HG02610 (cell line): ENCODE measurements at regions not wholly inside any gene's neighbourhood (a gene's known extent, or its start where the extent isn't known, plus 50 kb on each side); places are given as distances from the start of the nearest gene placed in this dataset.

Experiments used
- ATAC-seq: cut with Tn5 transposase; IDR thresholded peaks from one replicate; pipeline ENCODE4 v1.9.1; 2021; ENCODE audit warnings: mild to moderate bottlenecking, moderate library complexity; ENCODE audit not compliant: unreplicated experiment

DNA sequence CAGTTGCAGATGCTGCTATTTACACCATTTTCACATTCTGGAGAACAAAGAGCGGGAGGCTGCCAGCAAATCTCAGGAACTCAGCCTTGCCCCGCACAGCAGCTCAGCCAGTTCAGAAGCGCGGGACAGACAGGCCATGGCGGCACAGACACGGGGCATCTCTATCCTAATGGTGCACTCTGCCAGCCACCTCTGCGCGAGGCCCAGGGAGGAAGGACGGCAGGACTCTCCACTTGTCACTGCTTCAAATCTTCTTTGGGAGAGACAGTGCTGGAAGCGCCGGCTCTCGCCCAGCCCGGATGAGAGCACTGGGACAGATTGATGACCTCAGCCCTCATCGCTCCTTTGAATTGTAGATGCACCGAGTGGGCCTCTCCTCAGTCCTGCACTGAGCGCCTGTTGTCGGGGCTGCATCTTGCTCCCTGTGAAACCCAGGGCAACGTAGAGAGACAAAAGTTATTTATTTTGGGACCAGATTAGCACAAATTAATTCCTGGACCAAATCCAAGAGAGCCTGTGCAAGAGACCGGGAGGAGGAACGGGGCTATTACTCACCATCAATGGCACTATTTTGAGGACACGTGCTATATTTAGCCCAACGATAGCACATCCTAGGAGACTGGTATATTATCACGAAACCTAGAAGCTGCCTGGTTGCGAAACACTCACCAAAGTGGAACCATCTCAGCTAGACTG, 211.4 kb upstream of the SMIM21 start:
- no peak for ATAC-seq

- ATAC-seq = no peak
These were observed 210.8 kb upstream of the SMIM21 start for GRCh38 chr18:75638223-75638775.

GRCh38 chr18:75635096-75635495, 207.6 kb upstream of the SMIM21 start:
- no peak for ATAC-seq

GRCh38 chr18:75625966-75626365, 198.5 kb upstream of the SMIM21 start:
- ATAC-seq = no peak

GRCh38 chr18:75624869-75625268, 197.4 kb upstream of the SMIM21 start:
- ATAC-seq = no peak

DNA sequence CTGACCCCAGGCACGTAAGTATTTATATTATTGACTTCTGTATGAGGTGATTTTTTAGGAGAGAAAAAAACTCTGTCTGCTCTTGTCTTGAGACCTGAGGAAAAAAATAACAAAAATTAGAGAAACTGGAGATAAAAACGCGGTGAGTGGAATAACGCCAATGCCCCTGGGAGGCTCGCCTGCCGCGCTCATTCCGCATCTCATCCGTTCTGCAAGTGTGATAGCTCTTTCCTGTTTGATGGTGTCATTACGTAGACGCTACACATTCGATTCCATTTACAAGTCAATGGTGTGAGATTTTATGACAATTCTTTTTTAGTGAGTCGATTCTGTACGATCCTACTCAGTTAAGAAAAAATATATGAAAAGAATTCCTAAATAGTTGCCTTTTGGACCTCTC, 194.3 kb upstream of the SMIM21 start:
- no peak for ATAC-seq

GRCh38 chr18:75618146-75618545, 190.6 kb upstream of the SMIM21 start:
- ATAC-seq = no peak

GRCh38 chr18:75612456-75612855, 185.0 kb upstream of the SMIM21 start:
- ATAC-seq = no peak

DNA sequence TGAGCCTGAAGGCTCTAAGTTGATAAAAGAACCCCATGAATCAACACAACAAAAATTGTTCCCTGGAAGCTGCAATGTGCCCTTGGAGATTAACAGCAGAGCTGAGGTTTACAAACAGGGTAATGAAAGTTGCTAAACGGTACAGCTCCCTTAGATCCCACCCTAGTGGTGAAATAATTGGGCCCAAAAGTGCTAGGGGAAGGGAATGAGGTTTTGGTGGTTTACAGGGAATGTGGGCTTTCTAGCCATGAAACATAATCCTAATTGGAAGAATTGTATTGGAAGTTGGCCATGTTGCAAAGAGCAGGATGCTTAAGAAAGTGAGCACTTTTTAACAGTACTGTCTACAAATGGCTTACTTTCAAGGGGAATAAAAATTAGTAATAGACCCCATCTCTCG, 180.2 kb upstream of the SMIM21 start:
- ATAC-seq = no peak

GRCh38 chr18:75592527-75592926, 165.0 kb upstream of the SMIM21 start:
- ATAC-seq = no peak

DNA sequence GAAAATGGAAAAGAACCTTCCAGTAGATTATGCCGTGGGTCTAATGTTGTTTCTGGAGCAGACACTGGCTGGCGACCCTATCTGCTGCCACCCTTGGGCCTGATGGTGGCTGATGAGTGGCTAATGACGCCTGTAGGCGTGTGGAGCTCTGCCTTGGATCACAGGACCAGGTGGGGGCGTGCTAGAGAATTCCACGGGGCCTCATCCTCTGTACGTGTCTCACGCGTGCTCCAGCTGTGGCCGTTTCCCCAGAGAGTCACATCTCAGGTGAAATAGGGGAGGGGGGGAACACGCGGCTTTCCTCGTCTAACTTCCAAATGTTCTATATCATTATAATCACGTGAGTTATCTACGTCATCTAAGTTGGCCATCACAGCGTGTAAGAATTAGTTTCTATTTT, 160.9 kb upstream of the SMIM21 start:
- no peak for ATAC-seq

GRCh38 chr18:75587131-75587530, 159.6 kb upstream of the SMIM21 start:
- ATAC-seq = no peak

DNA sequence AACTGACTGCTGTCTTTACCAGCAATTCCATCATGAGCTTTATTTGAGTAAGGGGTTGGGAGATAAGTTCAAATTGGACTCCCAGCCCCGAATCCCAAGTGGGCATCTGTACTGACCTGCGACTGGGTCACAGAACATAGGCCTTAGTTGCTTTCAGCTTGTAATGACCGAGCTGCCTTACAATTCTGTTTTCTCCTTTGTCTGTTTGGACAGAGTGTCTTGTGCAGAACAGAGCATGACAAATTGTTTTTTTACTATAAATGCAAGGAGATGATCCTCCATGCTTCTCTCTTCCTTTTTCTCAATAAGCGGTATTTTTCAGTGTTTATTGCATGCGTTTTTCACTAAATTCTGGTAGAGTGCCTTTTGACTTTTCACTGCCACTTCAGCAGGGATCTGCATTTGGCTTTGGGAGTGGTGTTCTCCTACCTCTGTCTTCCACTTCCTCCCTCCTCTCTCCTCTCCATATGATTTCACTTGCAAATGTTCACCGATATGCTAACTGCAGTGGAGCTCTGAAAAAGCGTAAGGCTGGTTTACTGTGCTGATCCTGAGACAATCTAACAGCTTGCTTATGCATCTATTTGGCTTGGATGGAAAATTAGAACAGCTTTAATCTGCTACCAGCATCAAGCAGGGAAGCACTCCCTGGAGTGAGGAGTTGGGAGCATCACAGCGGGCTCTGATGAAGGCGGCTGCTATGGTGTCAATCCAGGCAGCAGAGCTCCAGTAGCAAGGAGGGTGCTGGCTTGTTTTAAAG, 158.8 kb upstream of the SMIM21 start:
- ATAC-seq = no peak

GRCh38 chr18:75582940-75583339, 155.4 kb upstream of the SMIM21 start:
- no peak for ATAC-seq

GRCh38 chr18:75582406-75582821, 154.9 kb upstream of the SMIM21 start:
- ATAC-seq = no peak

DNA sequence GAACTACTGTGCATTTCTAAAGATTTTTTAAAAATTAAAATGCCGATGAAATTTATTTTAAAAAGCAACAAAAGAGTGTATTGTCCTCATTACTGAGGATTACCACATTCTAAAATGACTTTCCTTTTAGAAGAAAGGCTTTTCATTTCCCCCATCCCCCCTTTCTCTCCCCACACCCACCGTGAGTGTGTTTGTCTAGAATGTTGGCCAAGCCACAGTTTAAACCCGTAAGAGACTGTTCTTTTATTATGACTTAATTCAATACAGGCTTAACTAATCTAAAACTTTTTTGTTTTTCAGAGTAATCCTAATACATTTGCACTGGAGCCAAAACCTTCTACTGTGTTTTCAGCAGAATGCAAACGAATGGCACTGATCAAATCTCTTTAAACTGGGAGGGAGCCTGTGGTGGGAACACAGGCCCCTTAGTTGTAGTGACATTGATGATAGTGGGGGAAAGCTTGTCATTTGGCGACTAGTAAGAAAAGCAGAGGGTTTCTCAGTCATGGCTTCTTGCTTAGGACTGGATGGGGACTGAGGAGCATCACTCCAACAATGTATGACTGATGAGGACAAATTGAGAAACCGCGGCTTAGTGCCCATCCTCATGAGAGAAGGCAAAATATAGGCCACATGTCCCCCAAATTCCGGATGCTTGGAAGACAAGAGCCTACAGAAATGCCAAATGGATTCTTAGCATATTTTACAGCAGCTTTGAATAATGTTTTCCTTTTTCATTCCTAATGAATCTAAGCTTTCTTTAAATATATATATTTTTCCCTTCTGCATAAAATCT, 154.0 kb upstream of the SMIM21 start:
- ATAC-seq = no peak

DNA sequence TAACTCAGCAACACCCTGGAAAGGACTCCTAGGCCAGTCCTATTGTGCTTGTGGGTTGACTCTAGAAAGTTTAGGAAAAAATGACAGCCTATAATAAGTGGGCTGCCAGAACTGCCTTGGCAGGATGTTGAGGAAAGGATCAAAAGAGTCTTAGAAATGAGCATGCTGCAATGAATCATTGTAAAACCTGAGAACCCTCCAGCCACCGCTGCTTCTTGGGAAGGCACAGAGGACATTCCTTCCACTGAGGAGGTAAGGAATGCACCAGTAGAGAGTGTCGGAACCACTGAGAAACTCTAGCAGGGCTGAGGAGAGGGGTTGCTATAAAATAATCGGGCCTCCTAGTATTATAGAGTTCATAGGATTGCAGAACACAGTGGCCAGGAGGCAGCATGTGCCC, 146.7 kb upstream of the SMIM21 start:
- no peak for ATAC-seq

GRCh38 chr18:75563150-75563549, 135.6 kb upstream of the SMIM21 start:
- no peak for ATAC-seq

DNA sequence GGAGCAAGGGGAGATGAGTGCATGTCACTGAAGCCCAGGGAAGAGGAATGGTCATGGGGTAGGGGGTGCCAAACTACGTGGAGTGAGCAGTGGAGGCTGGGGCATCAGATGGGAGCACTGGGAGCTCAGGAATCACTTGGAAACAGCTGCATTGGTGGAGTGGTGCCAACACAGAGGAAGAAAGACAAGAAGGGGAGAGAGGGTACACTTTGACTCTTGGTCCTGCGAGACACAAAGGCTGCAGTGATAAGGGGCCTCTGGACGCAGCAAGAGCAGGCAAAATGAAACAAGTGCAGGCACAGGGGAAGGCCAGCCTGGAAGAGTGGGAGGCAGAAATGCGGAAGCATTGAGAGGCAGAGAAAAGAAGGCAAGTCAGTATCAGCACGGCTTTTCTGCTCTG, 134.7 kb upstream of the SMIM21 start:
- ATAC-seq = no peak

GRCh38 chr18:75558790-75559189, 131.3 kb upstream of the SMIM21 start:
- no peak for ATAC-seq

DNA sequence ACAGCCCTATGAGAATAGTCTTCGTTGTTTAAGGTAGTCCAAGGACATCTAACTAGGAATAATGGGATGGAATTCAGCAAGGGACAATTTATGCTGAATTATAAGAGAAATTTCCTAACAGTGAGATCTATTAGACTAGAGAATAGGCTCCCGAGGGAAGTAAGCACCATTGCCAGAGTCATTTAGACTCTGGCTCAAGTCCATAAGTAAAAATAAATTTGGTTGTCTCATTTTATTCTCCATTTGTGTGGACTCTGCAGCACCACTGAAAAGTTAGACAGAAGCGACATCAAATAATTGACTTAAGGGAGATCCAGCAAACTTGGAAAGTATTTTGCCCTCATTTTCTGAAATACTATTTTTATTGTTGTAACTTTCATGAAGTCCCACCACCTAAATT, 129.3 kb upstream of the SMIM21 start:
- no peak for ATAC-seq
